Right lobe of liver (tissue), 6 donors: ENCODE measurements at regions not wholly inside any gene's neighbourhood (a gene's known extent, or its start where the extent isn't known, plus 50 kb on each side); places are given as distances from the start of the nearest gene placed in this dataset.
A peak's percentile ranks its signal among the peaks of the same experiment; 100 is the strongest.

Experiments used
- ATAC-seq, 4 donors: fragments of 200-7000 bp; cut with Tn5 transposase; one replicate each; pipeline ENCODE4 v1.9.1; 2020; ENCODE audit warnings: mild to moderate bottlenecking in 4 of 4, moderate library complexity in 4 of 4
- DNase-seq, 3 donors: peaks; one replicate each; pipeline ENCODE4 v3.0.0-alpha.2; 2020
- H3K27ac ChIP-seq, 3 donors: fragments of 200-600 bp; one replicate each; pipeline ENCODE4 v1.8.0; 2022
- H3K27me3 ChIP-seq, 2 donors: fragments of 200-600 bp; one replicate each; pipeline ENCODE4 v1.8.0; 2022
- H3K36me3 ChIP-seq, 4 donors: fragments of 200-600 bp; sonication (generic) in 1 of 4; one replicate each; pipeline versions ENCODE4 v1.5.1 to v1.8.0; 2017 to 2022; ENCODE audit warnings: control low read depth in 1 of 4
- H3K4me1 ChIP-seq, 4 donors: fragments of 200-600 bp; sonication (generic) in 1 of 4; one replicate each; pipeline versions ENCODE4 v1.5.1 to v1.8.0; 2017 to 2022; ENCODE audit warnings: control low read depth in 1 of 4
- H3K4me3 ChIP-seq, 3 donors: fragments of 200-600 bp; one replicate each; pipeline ENCODE4 v1.8.0; 2022
- H3K9me3 ChIP-seq, 4 donors: fragments of 200-600 bp; sonication (generic) in 1 of 4; one replicate each; pipeline versions ENCODE4 v1.5.1 to v1.8.0; 2017 to 2022; ENCODE audit warnings: control low read depth in 1 of 4
- CTCF ChIP-seq, 4 donors: fragments of 200-600 bp in 3 of 4; fragments of 450-650 bp in 1 of 4; IDR thresholded peaks; one replicate each; pipeline versions ENCODE4 v1.5.1 to v1.8.0; 2016 to 2022; ENCODE audit warnings: antibody characterized with exemption in 4 of 4, mild to moderate bottlenecking in 2 of 4
- POLR2A ChIP-seq: fragments of 450-650 bp; IDR thresholded peaks from one replicate; pipeline ENCODE4 v1.6.1; 2017; ENCODE audit warnings: antibody characterized with exemption, mild to moderate bottlenecking
- WGBS: methylation state at CpG from one replicate; pipeline ENCODE4 v1.1.6; 2018; ENCODE audit warnings: low coverage, low lambda C conversion rate; ENCODE audit not compliant: insufficient coverage; ENCODE audit errors: missing lambda C conversion rate; 5-methylcytosine and 5-hydroxymethylcytosine counted together
- intact Hi-C, 2 donors: fragments of 100-400 bp; cut with DNase I; formaldehyde crosslinking; loops; one replicate each; pipeline versions ENCODE4 v1.11.2 to v1.14.1; 2022
- donor health status: DM: no; HTN: yes; CAD: no.
- donor health status: DM: no; HTN: no; CAD: no.
- donor health status: DM: no; HTN: no; CAD: no.
- donor health status: DM: no; HTN: yes; CAD: no.
- donor health status: DM: no; HTN: yes; CAD: no.

DNA sequence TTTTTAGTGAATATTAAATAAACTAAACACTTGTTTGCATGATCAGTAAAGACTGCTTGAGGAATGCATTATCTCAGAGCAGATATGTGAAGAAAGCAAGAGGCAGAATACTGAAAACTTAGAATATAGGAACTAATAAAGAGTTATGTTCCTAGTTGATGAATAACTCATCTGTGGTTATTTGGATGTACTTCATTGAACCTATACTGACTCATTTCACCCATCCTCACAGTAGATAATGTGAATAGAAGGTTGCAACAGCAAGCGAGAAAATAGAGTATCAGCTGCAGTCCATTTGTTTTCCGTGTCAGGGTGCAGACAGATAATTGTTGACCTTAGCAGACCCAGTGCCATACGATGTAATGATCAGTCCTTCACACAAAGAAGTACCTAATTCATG is 945.7 kb upstream of the LRRTM1 start:
- Histone ChIP-seq H3K4me3 (no peak overlapping the region), H3K9me3 (no peaks in the 10 kb centered on the region), H3K27me3 (no peaks in the 10 kb centered on the region), H3K4me1 (peaks cover 0 to 8% (median 0%) of the 10 kb centered on the region in 4 donors), H3K27ac (no peak overlapping the region), H3K36me3 (no peaks in the 10 kb centered on the region)
- DNase-seq (no peak), ATAC-seq (peak in 1 of 4 donors; percentile 38)
- 39% methylated on average over 3 of the region's 3 CpGs for WGBS
- intact Hi-C loops, result no loop called here
- TF ChIP-seq POLR2A (no peak), CTCF (IDR thresholded peaks at IDR 0.05) (no peak)

- TF ChIP-seq CTCF (IDR thresholded peaks at IDR 0.05) (no peak), POLR2A (no peak)
- 81% methylated on average over 1 of the region's 1 CpG for WGBS
- Histone ChIP-seq H3K9me3 (no peaks in the 10 kb centered on the region), H3K36me3 (no peaks in the 10 kb centered on the region), H3K27ac (no peak overlapping the region), H3K4me3 (no peak overlapping the region), H3K27me3 (no peaks in the 10 kb centered on the region), H3K4me1 (peaks cover 0 to 8% (median 0%) of the 10 kb centered on the region in 4 donors)
- intact Hi-C loops, result no loop called here
- DNase-seq (no peak), ATAC-seq (no peak)
Measured at GRCh38 chr2:81249152-81249551, 944.6 kb upstream of the LRRTM1 start.

- Histone ChIP-seq H3K4me3 (no peak overlapping the region), H3K9me3 (no peaks in the 10 kb centered on the region), H3K36me3 (no peaks in the 10 kb centered on the region), H3K4me1 (peaks cover 0 to 8% (median 0%) of the 10 kb centered on the region in 4 donors), H3K27ac (no peak overlapping the region), H3K27me3 (no peaks in the 10 kb centered on the region)
- DNase-seq (peak in 1 of 3 donors; percentile 49), ATAC-seq (peak; percentile 91 to 99 (median 98))
- 23% methylated on average over 3 of the region's 3 CpGs for WGBS
- TF ChIP-seq POLR2A (no peak), CTCF (IDR thresholded peaks at IDR 0.05) (no peak)
- intact Hi-C loops, result no loop called here
Measured at GRCh38 chr2:81247648-81248047, 943.1 kb upstream of the LRRTM1 start.

GRCh38 chr2:81242501-81242900 is 937.9 kb upstream of the LRRTM1 start:
- no peak overlapping the region for H3K4me3 ChIP-seq
- WGBS, result 73% methylated on average over 2 of the region's 2 CpGs
- no peak overlapping the region for H3K27ac ChIP-seq
- TF ChIP-seq POLR2A (no peak), CTCF (IDR thresholded peaks at IDR 0.05) (no peak)
- peaks cover 0 to 3% (median 0%) of the 10 kb centered on the region in 4 donors for H3K4me1 ChIP-seq
- H3K36me3 ChIP-seq, result no peaks in the 10 kb centered on the region
- ATAC-seq (no peak), DNase-seq (no peak)
- intact Hi-C loops, result no loop called here
- no peaks in the 10 kb centered on the region for H3K27me3 ChIP-seq
- no peaks in the 10 kb centered on the region for H3K9me3 ChIP-seq

DNA sequence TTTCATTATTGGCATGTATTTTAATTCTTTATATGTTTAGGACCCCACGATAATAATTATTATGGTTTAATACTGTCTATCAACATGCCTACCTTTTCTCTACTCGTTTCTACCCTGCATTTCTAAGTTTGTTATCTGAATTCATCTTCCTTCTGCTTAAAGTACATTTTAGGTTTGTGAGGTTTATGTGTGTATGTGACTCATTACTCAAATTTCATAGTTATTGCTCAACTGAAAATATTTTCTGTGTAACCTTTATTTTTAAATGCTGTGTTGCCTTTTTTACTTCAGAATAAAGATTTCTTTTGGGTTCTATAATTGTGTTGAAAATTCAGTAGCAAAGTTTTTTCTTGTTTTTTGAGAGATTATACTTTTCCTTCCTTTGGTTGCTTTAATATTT is 933.9 kb upstream of the LRRTM1 start:
- Histone ChIP-seq H3K27me3 (no peaks in the 10 kb centered on the region), H3K36me3 (no peaks in the 10 kb centered on the region), H3K27ac (no peak overlapping the region), H3K4me3 (no peak overlapping the region), H3K9me3 (no peaks in the 10 kb centered on the region), H3K4me1 (no peaks in the 10 kb centered on the region)
- TF ChIP-seq POLR2A, result no peak
- no peak for TF ChIP-seq CTCF (IDR thresholded peaks at IDR 0.05)
- intact Hi-C loops, result no loop called here
- WGBS, result 41% methylated on average over 2 of the region's 2 CpGs
- ATAC-seq, result no peak
- DNase-seq, result no peak
